ENCODE measurements at regions not wholly inside any gene's neighbourhood (a gene's known extent, or its start where the extent isn't known, plus 50 kb on each side); places are given as distances from the start of the nearest gene placed in this dataset.

- no peak for TF ChIP-seq CTCF (IDR thresholded peaks at IDR 0.05)
- no peak for TF ChIP-seq POLR2A (IDR thresholded peaks at IDR 0.05)
Observed at GRCh38 chr6:44558024-44558831, 170.7 kb downstream of the CDC5L start.
